ENCODE measurements at regions not wholly inside any gene's neighbourhood (a gene's known extent, or its start where the extent isn't known, plus 50 kb on each side); places are given as distances from the start of the nearest gene placed in this dataset.
"Not testable (repeated sequence)": the region's sequence is repeated elsewhere in the genome, so short reads cannot be mapped to it uniquely, and the experiment has no call there.

DNA sequence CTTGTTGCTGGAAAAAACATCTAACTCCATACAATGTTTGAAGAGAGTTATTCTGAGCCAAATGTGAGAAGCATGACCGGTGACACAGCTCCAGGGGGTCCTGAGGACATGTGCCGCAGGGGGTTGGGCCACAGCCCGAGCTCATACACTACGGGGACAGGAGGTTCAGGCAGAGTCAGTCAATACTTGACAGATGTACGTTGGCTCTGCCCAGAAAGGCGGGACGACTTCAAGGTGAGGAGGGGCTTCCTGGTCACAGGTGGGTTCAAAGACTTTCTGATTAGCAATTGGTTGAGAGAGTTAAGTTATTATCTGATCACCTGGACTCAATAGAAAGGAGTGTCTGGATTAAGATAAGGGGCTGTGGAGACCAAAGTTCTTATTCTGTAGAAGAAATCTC lies 143.8 kb downstream of the NPIPB11 start:
- H3K27ac ChIP-seq (ENCODE audit: extremely low read depth, low read depth, low read length); BruUV-seq (replicated peaks); H3K9me3 ChIP-seq (replicated peaks; ENCODE audit: control insufficient read depth, insufficient read depth, low read depth, low read length); DNase-seq (ENCODE audit: extremely low read depth in 1 of 4, low spot score in 3 of 4); CTCF ChIA-PET (ENCODE audit: low intra/inter-chr PET ratio); H4K20me1 ChIP-seq (replicated peaks; ENCODE audit: control insufficient read depth, insufficient read depth, low read length); intact Hi-C loops (cut with micrococcal nuclease); FAIRE-seq; H3K9ac ChIP-seq (ENCODE audit: insufficient read depth in 1 of 2, low read depth in 2 of 2, low read length in 2 of 2); H2AFZ ChIP-seq (ENCODE audit: low read depth, low read length); H3K27me3 ChIP-seq (ENCODE audit: control insufficient read depth in 2 of 2, insufficient read depth in 2 of 2, low read length in 2 of 2); H3K4me3 ChIP-seq; H3K4me2 ChIP-seq (ENCODE audit: insufficient read depth, low read length); POLR2A ChIA-PET; H3K79me2 ChIP-seq (ENCODE audit: control insufficient read depth, insufficient read depth, low read length); ATAC-seq; H3K36me3 ChIP-seq (ENCODE audit: control insufficient read depth, insufficient read depth, low read length); H3K9me1 ChIP-seq (ENCODE audit: control insufficient read depth, insufficient read depth, low read length): not testable (repeated sequence)
- in situ Hi-C loops (cut with MboI) = loop anchor here (10.0 kb wide), 1 partner anchor 288 kb away; the partner anchor contains the start of gene SPNS1
- WGBS (ENCODE audit: insufficient coverage, low coverage, missing lambda C conversion rate) = 46% methylated on average over 7 of the region's 7 CpGs
- H3K4me1 ChIP-seq (replicated peaks in 1 of 2; ENCODE audit: control insufficient read depth in 2 of 2, insufficient read depth in 2 of 2, low read length in 2 of 2) = peaks cover 25 to 44% of the 10 kb centered on the region in 2 experiments
- TF ChIP-seq, protein P1, sequence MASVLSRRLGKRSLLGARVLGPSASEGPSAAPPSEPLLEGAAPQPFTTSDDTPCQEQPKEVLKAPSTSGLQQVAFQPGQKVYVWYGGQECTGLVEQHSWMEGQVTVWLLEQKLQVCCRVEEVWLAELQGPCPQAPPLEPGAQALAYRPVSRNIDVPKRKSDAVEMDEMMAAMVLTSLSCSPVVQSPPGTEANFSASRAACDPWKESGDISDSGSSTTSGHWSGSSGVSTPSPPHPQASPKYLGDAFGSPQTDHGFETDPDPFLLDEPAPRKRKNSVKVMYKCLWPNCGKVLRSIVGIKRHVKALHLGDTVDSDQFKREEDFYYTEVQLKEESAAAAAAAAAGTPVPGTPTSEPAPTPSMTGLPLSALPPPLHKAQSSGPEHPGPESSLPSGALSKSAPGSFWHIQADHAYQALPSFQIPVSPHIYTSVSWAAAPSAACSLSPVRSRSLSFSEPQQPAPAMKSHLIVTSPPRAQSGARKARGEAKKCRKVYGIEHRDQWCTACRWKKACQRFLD (CRISPR knock-in tag; IDR thresholded peaks at IDR 0.05) = 0 out of 2 replicates have a peak, but pooled peaks have one; percentile 2
- TF ChIP-seq, protein P2, sequence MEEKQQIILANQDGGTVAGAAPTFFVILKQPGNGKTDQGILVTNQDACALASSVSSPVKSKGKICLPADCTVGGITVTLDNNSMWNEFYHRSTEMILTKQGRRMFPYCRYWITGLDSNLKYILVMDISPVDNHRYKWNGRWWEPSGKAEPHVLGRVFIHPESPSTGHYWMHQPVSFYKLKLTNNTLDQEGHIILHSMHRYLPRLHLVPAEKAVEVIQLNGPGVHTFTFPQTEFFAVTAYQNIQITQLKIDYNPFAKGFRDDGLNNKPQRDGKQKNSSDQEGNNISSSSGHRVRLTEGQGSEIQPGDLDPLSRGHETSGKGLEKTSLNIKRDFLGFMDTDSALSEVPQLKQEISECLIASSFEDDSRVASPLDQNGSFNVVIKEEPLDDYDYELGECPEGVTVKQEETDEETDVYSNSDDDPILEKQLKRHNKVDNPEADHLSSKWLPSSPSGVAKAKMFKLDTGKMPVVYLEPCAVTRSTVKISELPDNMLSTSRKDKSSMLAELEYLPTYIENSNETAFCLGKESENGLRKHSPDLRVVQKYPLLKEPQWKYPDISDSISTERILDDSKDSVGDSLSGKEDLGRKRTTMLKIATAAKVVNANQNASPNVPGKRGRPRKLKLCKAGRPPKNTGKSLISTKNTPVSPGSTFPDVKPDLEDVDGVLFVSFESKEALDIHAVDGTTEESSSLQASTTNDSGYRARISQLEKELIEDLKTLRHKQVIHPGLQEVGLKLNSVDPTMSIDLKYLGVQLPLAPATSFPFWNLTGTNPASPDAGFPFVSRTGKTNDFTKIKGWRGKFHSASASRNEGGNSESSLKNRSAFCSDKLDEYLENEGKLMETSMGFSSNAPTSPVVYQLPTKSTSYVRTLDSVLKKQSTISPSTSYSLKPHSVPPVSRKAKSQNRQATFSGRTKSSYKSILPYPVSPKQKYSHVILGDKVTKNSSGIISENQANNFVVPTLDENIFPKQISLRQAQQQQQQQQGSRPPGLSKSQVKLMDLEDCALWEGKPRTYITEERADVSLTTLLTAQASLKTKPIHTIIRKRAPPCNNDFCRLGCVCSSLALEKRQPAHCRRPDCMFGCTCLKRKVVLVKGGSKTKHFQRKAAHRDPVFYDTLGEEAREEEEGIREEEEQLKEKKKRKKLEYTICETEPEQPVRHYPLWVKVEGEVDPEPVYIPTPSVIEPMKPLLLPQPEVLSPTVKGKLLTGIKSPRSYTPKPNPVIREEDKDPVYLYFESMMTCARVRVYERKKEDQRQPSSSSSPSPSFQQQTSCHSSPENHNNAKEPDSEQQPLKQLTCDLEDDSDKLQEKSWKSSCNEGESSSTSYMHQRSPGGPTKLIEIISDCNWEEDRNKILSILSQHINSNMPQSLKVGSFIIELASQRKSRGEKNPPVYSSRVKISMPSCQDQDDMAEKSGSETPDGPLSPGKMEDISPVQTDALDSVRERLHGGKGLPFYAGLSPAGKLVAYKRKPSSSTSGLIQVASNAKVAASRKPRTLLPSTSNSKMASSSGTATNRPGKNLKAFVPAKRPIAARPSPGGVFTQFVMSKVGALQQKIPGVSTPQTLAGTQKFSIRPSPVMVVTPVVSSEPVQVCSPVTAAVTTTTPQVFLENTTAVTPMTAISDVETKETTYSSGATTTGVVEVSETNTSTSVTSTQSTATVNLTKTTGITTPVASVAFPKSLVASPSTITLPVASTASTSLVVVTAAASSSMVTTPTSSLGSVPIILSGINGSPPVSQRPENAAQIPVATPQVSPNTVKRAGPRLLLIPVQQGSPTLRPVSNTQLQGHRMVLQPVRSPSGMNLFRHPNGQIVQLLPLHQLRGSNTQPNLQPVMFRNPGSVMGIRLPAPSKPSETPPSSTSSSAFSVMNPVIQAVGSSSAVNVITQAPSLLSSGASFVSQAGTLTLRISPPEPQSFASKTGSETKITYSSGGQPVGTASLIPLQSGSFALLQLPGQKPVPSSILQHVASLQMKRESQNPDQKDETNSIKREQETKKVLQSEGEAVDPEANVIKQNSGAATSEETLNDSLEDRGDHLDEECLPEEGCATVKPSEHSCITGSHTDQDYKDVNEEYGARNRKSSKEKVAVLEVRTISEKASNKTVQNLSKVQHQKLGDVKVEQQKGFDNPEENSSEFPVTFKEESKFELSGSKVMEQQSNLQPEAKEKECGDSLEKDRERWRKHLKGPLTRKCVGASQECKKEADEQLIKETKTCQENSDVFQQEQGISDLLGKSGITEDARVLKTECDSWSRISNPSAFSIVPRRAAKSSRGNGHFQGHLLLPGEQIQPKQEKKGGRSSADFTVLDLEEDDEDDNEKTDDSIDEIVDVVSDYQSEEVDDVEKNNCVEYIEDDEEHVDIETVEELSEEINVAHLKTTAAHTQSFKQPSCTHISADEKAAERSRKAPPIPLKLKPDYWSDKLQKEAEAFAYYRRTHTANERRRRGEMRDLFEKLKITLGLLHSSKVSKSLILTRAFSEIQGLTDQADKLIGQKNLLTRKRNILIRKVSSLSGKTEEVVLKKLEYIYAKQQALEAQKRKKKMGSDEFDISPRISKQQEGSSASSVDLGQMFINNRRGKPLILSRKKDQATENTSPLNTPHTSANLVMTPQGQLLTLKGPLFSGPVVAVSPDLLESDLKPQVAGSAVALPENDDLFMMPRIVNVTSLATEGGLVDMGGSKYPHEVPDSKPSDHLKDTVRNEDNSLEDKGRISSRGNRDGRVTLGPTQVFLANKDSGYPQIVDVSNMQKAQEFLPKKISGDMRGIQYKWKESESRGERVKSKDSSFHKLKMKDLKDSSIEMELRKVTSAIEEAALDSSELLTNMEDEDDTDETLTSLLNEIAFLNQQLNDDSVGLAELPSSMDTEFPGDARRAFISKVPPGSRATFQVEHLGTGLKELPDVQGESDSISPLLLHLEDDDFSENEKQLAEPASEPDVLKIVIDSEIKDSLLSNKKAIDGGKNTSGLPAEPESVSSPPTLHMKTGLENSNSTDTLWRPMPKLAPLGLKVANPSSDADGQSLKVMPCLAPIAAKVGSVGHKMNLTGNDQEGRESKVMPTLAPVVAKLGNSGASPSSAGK (IDR thresholded peaks at IDR 0.05) = peak; percentile 51; the same call in 1 of the 2 replicates
- TF ChIP-seq, protein P3, sequence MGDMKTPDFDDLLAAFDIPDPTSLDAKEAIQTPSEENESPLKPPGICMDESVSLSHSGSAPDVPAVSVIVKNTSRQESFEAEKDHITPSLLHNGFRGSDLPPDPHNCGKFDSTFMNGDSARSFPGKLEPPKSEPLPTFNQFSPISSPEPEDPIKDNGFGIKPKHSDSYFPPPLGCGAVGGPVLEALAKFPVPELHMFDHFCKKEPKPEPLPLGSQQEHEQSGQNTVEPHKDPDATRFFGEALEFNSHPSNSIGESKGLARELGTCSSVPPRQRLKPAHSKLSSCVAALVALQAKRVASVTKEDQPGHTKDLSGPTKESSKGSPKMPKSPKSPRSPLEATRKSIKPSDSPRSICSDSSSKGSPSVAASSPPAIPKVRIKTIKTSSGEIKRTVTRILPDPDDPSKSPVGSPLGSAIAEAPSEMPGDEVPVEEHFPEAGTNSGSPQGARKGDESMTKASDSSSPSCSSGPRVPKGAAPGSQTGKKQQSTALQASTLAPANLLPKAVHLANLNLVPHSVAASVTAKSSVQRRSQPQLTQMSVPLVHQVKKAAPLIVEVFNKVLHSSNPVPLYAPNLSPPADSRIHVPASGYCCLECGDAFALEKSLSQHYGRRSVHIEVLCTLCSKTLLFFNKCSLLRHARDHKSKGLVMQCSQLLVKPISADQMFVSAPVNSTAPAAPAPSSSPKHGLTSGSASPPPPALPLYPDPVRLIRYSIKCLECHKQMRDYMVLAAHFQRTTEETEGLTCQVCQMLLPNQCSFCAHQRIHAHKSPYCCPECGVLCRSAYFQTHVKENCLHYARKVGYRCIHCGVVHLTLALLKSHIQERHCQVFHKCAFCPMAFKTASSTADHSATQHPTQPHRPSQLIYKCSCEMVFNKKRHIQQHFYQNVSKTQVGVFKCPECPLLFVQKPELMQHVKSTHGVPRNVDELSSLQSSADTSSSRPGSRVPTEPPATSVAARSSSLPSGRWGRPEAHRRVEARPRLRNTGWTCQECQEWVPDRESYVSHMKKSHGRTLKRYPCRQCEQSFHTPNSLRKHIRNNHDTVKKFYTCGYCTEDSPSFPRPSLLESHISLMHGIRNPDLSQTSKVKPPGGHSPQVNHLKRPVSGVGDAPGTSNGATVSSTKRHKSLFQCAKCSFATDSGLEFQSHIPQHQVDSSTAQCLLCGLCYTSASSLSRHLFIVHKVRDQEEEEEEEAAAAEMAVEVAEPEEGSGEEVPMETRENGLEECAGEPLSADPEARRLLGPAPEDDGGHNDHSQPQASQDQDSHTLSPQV (IDR thresholded peaks at IDR 0.05) = 0 out of 2 replicates have a peak, but pooled peaks have one; percentile 12
- TF ChIP-seq ZNF175 (CRISPR knock-in tag; IDR thresholded peaks at IDR 0.05; ENCODE audit: low read depth) = peak; percentile 64; the same call in 1 of the 2 replicates

Data from K562 (cell line).